Panc1 (cell line): ENCODE measurements at regions not wholly inside any gene's neighbourhood (a gene's known extent, or its start where the extent isn't known, plus 50 kb on each side); places are given as distances from the start of the nearest gene placed in this dataset.

Experiments used
- ATAC-seq: fragments of 200-7000 bp; cut with Tn5 transposase; 2 replicates; pipeline ENCODE4 v1.9.1; 2020; ENCODE audit warnings: mild to moderate bottlenecking, moderate library complexity
- BruUV-seq: library from RNA; stranded (reverse); fragments of 400-500 nt; replicated peaks from 2 replicates; lab custom pipeline; 2021; lab: Mats Ljungman, UMichigan
- CTCF ChIA-PET: fragments of 300-600 bp; sonication (Branson Sonifier 250); formaldehyde crosslinking; loops from one replicate; lab custom pipeline; 2022; ENCODE audit warnings: antibody characterized with exemption; lab: Charles Lee
- POLR2A ChIA-PET: fragments of 300-600 bp; sonication (Branson Sonifier 250); formaldehyde crosslinking; loops from one replicate; lab custom pipeline; 2022; ENCODE audit warnings: antibody characterized with exemption; lab: Charles Lee
- DNase-seq: peaks from one replicate; pipeline ENCODE4 v3.0.0-alpha.2; 2010; ENCODE audit warnings: low read depth, low spot score
- H3K27ac ChIP-seq: 2 replicates; pipeline ENCODE4 v1.5.1; 2011; ENCODE audit warnings: mild to moderate bottlenecking, low read length, inconsistent platforms
- H3K27me3 ChIP-seq: fragments of 200-500 bp; sonication (Bioruptor generic); 2 replicates; pipeline ENCODE4 v1.6.0; 2014; ENCODE audit warnings: low read length, inconsistent platforms; ENCODE audit not compliant: control insufficient read depth, insufficient read depth
- H3K36me3 ChIP-seq: fragments of 200-500 bp; sonication (Bioruptor generic); 2 replicates; pipeline ENCODE4 v1.5.1; 2014; ENCODE audit warnings: inconsistent platforms, mild to moderate bottlenecking, low read length, moderate library complexity; ENCODE audit not compliant: control insufficient read depth, insufficient read depth
- H3K4me1 ChIP-seq: 2 replicates; pipeline ENCODE4 v1.5.1; 2011; ENCODE audit warnings: inconsistent platforms, mild to moderate bottlenecking, low read length, moderate library complexity; ENCODE audit not compliant: control insufficient read depth, insufficient read depth
- H3K4me3 ChIP-seq, 2 experiments: 2 replicates each; pipeline ENCODE4 v1.5.1; 2011 to 2012; ENCODE audit warnings: low read depth in 2 of 2, low read length in 2 of 2, mild to moderate bottlenecking in 2 of 2, inconsistent platforms in 1 of 2, moderate library complexity in 1 of 2
- H3K9me3 ChIP-seq: fragments of 200-500 bp; sonication (Bioruptor generic); 2 replicates; pipeline ENCODE4 v1.5.1; 2014; ENCODE audit warnings: low read depth, mild to moderate bottlenecking, inconsistent platforms, low read length, moderate library complexity; ENCODE audit not compliant: control insufficient read depth, insufficient read depth
- CTCF ChIP-seq: fragments of 450-650 bp; IDR thresholded peaks from 2 replicates; pipeline ENCODE4 v1.5.1; 2017; ENCODE audit warnings: mild to moderate bottlenecking
- POLR2AphosphoS5 ChIP-seq: IDR thresholded peaks from 2 replicates; pipeline ENCODE4 v1.6.1; 2012; ENCODE audit warnings: mild to moderate bottlenecking, low read depth, low read length, moderate library complexity
- REST ChIP-seq, 2 experiments: IDR thresholded peaks; 2 replicates each; pipeline ENCODE4 v1.6.1; 2011 to 2012; ENCODE audit warnings: low read depth in 2 of 2, control low read depth in 1 of 2, low read length in 1 of 2, mild to moderate bottlenecking in 1 of 2, moderate library complexity in 1 of 2; ENCODE audit not compliant: insufficient read depth in 1 of 2
- SIN3A ChIP-seq: IDR thresholded peaks from 2 replicates; pipeline ENCODE4 v1.6.1; 2012; ENCODE audit warnings: low read depth, mild to moderate bottlenecking, low read length, moderate library complexity, borderline replicate concordance; ENCODE audit not compliant: insufficient read depth
- TCF7L2 ChIP-seq: IDR thresholded peaks from 2 replicates; pipeline ENCODE4 v1.6.1; 2011; ENCODE audit warnings: mild to moderate bottlenecking, low read depth, low read length, inconsistent platforms
- in situ Hi-C: cut with HindIII; loops from 2 replicates; pipeline ENCODE4 v1.10.0; 2016; ENCODE audit warnings: low sequenced_read_pairs, low pct_unique_long_range_greater_than_20kb
- intact Hi-C: fragments of 100-400 bp; cut with micrococcal nuclease; formaldehyde crosslinking; loops from one replicate; pipeline ENCODE4 v1.10.0; 2022; ENCODE audit not compliant: unreplicated experiment

GRCh38 chr15:29468899-29469298 lies 199.3 kb upstream of the NSMCE3 start:
- intact Hi-C loops, result no loop called here
- no peak for DNase-seq
- no peak for ATAC-seq
- Histone ChIP-seq H3K27ac (no peak overlapping the region), H3K4me3 (no peak overlapping the region), H3K27me3 (no peaks in the 10 kb centered on the region), H3K9me3 (no peaks in the 10 kb centered on the region), H3K36me3 (no peaks in the 10 kb centered on the region), H3K4me1 (no peaks in the 10 kb centered on the region)
- in situ Hi-C loops, result no loop called here
- POLR2A ChIA-PET, result no interaction called here
- BruUV-seq, result no TSS peak
- TF ChIP-seq SIN3A (no peak), TCF7L2 (no peak), POLR2AphosphoS5 (no peak), CTCF (no peak), REST (IDR thresholded peaks at IDR 0.05; ENCODE audit: insufficient read depth in 1 of 2, low read depth in 2 of 2, low read length in 1 of 2) (no peak)
- CTCF ChIA-PET, result interaction anchor here (0.7 kb wide), 1 partner anchor 158 kb away, joined by 7 read pairs; no protein-coding TSS in a partner anchor

- TF ChIP-seq CTCF (no peak), POLR2AphosphoS5 (no peak), SIN3A (no peak), REST (IDR thresholded peaks at IDR 0.05; ENCODE audit: insufficient read depth in 1 of 2, low read depth in 2 of 2, low read length in 1 of 2) (no peak), TCF7L2 (no peak)
- H3K4me1 ChIP-seq, result no peaks in the 10 kb centered on the region
- BruUV-seq, result no TSS peak
Measured at GRCh38 chr15:29467091-29467490, 197.5 kb upstream of the NSMCE3 start.

More at GRCh38 chr15:29467091-29467490, 197.5 kb upstream of the NSMCE3 start:
- Histone ChIP-seq H3K27me3 (no peaks in the 10 kb centered on the region), H3K4me3 (no peak overlapping the region), H3K36me3 (no peaks in the 10 kb centered on the region), H3K27ac (no peak overlapping the region), H3K9me3 (no peaks in the 10 kb centered on the region)
- intact Hi-C loops, result no loop called here
- ATAC-seq (no peak), DNase-seq (no peak)
- ChIA-PET CTCF (no interaction called here), POLR2A (no interaction called here)
- in situ Hi-C loops, result no loop called here
